SK-N-SH treated with all-trans-retinoic acid at 6 μM for 48 hours (cell line): ENCODE measurements at regions not wholly inside any gene's neighbourhood (a gene's known extent, or its start where the extent isn't known, plus 50 kb on each side); places are given as distances from the start of the nearest gene placed in this dataset.

ENCODE experiments used
- CSDC2 ChIP-seq: fragments of 250-450 bp; sonication (Bioruptor Pico); IDR thresholded peaks from 2 replicates; pipeline ENCODE4 v1.5.0; 2020; ENCODE audit warnings: mild to moderate bottlenecking, moderate library complexity
- OSR1 ChIP-seq: fragments of 250-450 bp; sonication (Bioruptor Pico); IDR thresholded peaks from 2 replicates; pipeline ENCODE4 v1.8.0; 2022; ENCODE audit warnings: moderate library complexity, mild to moderate bottlenecking, inconsistent platforms
- PPARA ChIP-seq: fragments of 250-450 bp; sonication (Bioruptor Pico); IDR thresholded peaks from 2 replicates; pipeline ENCODE4 v1.5.0; 2020; ENCODE audit warnings: mild to moderate bottlenecking, borderline replicate concordance
- ZFP3 ChIP-seq: fragments of 250-450 bp; sonication (Bioruptor Pico); IDR thresholded peaks from 2 replicates; pipeline ENCODE4 v1.5.0; 2020; ENCODE audit warnings: mild to moderate bottlenecking, moderate library complexity
- ZFP30 ChIP-seq: fragments of 450-650 bp; formaldehyde crosslinking; IDR thresholded peaks from 2 replicates; pipeline ENCODE4 v1.5.0; 2022; ENCODE audit warnings: mild to moderate bottlenecking, moderate library complexity
- TF ChIP-seq, protein P1 (sequence below): fragments of 250-450 bp; sonication (Bioruptor Pico); IDR thresholded peaks from 2 replicates; pipeline ENCODE4 v1.8.0; 2020; ENCODE audit warnings: mild to moderate bottlenecking, moderate library complexity, borderline replicate concordance
- TF ChIP-seq, protein P2 (sequence below): fragments of 250-450 bp; sonication (Bioruptor Pico); IDR thresholded peaks from 2 replicates; pipeline ENCODE4 v1.5.1; 2020; ENCODE audit warnings: low read depth, mild to moderate bottlenecking, moderate library complexity

DNA sequence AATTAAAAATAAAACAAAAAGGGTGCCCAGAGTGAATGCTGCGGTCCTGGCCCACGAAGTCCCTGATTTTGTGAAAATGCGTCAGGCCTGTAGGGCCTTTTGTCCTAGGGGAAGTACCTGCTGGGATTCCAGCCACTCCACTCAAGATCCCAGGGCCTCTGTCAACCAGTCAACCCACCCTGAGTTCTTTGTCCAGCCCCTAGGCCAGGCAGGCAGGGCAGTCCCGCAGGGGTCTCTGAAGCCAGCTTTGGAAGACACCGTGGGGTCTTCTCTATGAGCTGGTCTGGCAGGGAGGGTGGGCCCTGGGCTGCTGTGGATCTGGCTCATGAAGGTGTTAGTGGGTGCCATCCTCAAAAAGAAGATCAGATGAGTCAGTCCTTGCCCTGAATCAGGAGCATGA lies 452.5 kb upstream of the MKI67 start:
- TF ChIP-seq ZFP3 (CRISPR knock-in tag), result no peak
- TF ChIP-seq OSR1 (CRISPR knock-in tag), result no peak
- TF ChIP-seq, protein P1, sequence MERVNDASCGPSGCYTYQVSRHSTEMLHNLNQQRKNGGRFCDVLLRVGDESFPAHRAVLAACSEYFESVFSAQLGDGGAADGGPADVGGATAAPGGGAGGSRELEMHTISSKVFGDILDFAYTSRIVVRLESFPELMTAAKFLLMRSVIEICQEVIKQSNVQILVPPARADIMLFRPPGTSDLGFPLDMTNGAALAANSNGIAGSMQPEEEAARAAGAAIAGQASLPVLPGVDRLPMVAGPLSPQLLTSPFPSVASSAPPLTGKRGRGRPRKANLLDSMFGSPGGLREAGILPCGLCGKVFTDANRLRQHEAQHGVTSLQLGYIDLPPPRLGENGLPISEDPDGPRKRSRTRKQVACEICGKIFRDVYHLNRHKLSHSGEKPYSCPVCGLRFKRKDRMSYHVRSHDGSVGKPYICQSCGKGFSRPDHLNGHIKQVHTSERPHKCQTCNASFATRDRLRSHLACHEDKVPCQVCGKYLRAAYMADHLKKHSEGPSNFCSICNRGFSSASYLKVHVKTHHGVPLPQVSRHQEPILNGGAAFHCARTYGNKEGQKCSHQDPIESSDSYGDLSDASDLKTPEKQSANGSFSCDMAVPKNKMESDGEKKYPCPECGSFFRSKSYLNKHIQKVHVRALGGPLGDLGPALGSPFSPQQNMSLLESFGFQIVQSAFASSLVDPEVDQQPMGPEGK (CRISPR knock-in tag), result no peak
- TF ChIP-seq, protein P2, sequence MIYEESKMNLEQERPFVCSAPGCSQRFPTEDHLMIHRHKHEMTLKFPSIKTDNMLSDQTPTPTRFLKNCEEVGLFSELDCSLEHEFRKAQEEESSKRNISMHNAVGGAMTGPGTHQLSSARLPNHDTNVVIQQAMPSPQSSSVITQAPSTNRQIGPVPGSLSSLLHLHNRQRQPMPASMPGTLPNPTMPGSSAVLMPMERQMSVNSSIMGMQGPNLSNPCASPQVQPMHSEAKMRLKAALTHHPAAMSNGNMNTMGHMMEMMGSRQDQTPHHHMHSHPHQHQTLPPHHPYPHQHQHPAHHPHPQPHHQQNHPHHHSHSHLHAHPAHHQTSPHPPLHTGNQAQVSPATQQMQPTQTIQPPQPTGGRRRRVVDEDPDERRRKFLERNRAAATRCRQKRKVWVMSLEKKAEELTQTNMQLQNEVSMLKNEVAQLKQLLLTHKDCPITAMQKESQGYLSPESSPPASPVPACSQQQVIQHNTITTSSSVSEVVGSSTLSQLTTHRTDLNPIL (CRISPR knock-in tag), result no peak
- no peak for TF ChIP-seq PPARA (CRISPR knock-in tag)
- no peak for TF ChIP-seq CSDC2 (CRISPR knock-in tag)
- no peak for TF ChIP-seq ZFP30
